Thymus (tissue), 11 donors: ENCODE measurements at regions not wholly inside any gene's neighbourhood (a gene's known extent, or its start where the extent isn't known, plus 50 kb on each side); places are given as distances from the start of the nearest gene placed in this dataset.

Source experiments
- DNase-seq, 9 donors: peaks; one replicate each; pipeline ENCODE4 v3.0.0-alpha.2; 2013; ENCODE audit warnings: low spot score in 9 of 9, low read depth in 6 of 9, missing footprints in 1 of 9
- H3K27ac ChIP-seq, 2 donors: one replicate each; pipeline ENCODE4 v1.5.1; 2013; ENCODE audit warnings: control low read depth in 1 of 2, low read depth in 1 of 2, low read length in 1 of 2, mild to moderate bottlenecking in 1 of 2, moderate library complexity in 1 of 2
- H3K27me3 ChIP-seq, 2 donors: one replicate each; pipeline ENCODE4 v1.5.1; 2013; ENCODE audit warnings: low read length in 1 of 2; ENCODE audit not compliant: control insufficient read depth in 2 of 2, insufficient read depth in 1 of 2
- H3K36me3 ChIP-seq, 2 donors: one replicate each; pipeline ENCODE4 v1.5.1; 2013; ENCODE audit warnings: low read length in 1 of 2, mild to moderate bottlenecking in 1 of 2, moderate library complexity in 1 of 2; ENCODE audit not compliant: control insufficient read depth in 2 of 2, insufficient read depth in 2 of 2
- H3K4me1 ChIP-seq, 2 donors: one replicate each; pipeline ENCODE4 v1.5.1; 2013; ENCODE audit warnings: low read length in 2 of 2; ENCODE audit not compliant: control insufficient read depth in 2 of 2, insufficient read depth in 2 of 2
- H3K4me3 ChIP-seq, 2 donors: one replicate each; pipeline ENCODE4 v1.5.1; 2013; ENCODE audit warnings: low read length in 2 of 2, control low read depth in 1 of 2, mild to moderate bottlenecking in 1 of 2
- H3K9me3 ChIP-seq, 2 donors: one replicate each; pipeline ENCODE4 v1.5.1; 2013; ENCODE audit warnings: low read length in 1 of 2, mild to moderate bottlenecking in 1 of 2; ENCODE audit not compliant: control insufficient read depth in 2 of 2, insufficient read depth in 1 of 2
- WGBS: extraction: QIAGEN DNeasy Blood & Tissue Kit; methylation state at CpG from one replicate; pipeline ENCODE4 v1.1.7; 2013; 5-methylcytosine and 5-hydroxymethylcytosine counted together
- donor health status: healthy.

GRCh38 chr5:8660133-8660893, 791.4 kb downstream of the MTRR start:
- no peak for DNase-seq
- no peak overlapping the region for H3K27ac ChIP-seq
- 92% methylated on average over 4 of the region's 4 CpGs for WGBS

DNA sequence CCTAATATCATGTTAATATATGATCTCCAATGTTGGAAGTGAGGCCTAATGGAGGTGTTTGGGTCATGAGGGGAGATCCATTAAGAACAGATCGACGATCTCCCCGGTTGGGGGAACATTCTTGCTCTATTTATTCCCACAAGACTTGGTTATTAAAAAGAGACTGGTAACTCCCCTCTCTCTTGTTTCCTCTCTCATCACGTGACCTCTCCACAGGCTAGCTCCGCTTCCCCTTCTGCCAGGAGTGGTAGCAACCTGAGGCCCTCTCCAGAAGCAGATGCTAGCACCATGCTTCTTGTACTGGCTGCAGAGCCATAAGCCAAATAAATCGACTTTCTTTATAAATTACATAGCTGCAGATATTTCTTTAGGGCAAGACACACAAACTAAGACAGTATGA, 794.4 kb downstream of the MTRR start:
- Histone ChIP-seq H3K27me3 (no peaks in the 10 kb centered on the region), H3K27ac (no peak overlapping the region), H3K4me1 (no peaks in the 10 kb centered on the region), H3K36me3 (no peaks in the 10 kb centered on the region), H3K9me3 (no peaks in the 10 kb centered on the region), H3K4me3 (no peak overlapping the region)
- no peak for DNase-seq
- 91% methylated on average over 6 of the region's 6 CpGs for WGBS

More at GRCh38 chr5:8660133-8660893, 791.4 kb downstream of the MTRR start:
- Histone ChIP-seq H3K9me3 (no peaks in the 10 kb centered on the region), H3K4me1 (no peaks in the 10 kb centered on the region), H3K36me3 (no peaks in the 10 kb centered on the region), H3K4me3 (no peak overlapping the region), H3K27me3 (no peaks in the 10 kb centered on the region)

GRCh38 chr5:8675182-8675581, 806.2 kb downstream of the MTRR start:
- Histone ChIP-seq H3K36me3 (no peaks in the 10 kb centered on the region), H3K27ac (no peak overlapping the region), H3K27me3 (no peaks in the 10 kb centered on the region), H3K9me3 (no peaks in the 10 kb centered on the region), H3K4me3 (no peak overlapping the region), H3K4me1 (no peaks in the 10 kb centered on the region)
- no peak for DNase-seq
- 92% methylated on average over 2 of the region's 2 CpGs for WGBS

- Histone ChIP-seq H3K27ac (no peak overlapping the region), H3K36me3 (no peaks in the 10 kb centered on the region), H3K4me1 (no peaks in the 10 kb centered on the region), H3K4me3 (no peak overlapping the region), H3K27me3 (no peaks in the 10 kb centered on the region), H3K9me3 (no peaks in the 10 kb centered on the region)
- 75% methylated on average over 3 of the region's 3 CpGs for WGBS
- DNase-seq, result no peak
Measured at GRCh38 chr5:8676695-8677094, 807.7 kb downstream of the MTRR start.

- WGBS, result 94% methylated on average over 3 of the region's 3 CpGs
- Histone ChIP-seq H3K36me3 (no peaks in the 10 kb centered on the region), H3K9me3 (no peaks in the 10 kb centered on the region)
Measured at GRCh38 chr5:8682381-8682780, 813.4 kb downstream of the MTRR start.

GRCh38 chr5:8683496-8683895, 814.5 kb downstream of the MTRR start:
- 50% methylated on average over 2 of the region's 2 CpGs for WGBS
- Histone ChIP-seq H3K9me3 (no peaks in the 10 kb centered on the region), H3K4me1 (no peaks in the 10 kb centered on the region)

More at GRCh38 chr5:8682381-8682780, 813.4 kb downstream of the MTRR start:
- Histone ChIP-seq H3K4me1 (no peaks in the 10 kb centered on the region), H3K27me3 (no peaks in the 10 kb centered on the region), H3K4me3 (no peak overlapping the region), H3K27ac (no peak overlapping the region)
- DNase-seq, result no peak

DNA sequence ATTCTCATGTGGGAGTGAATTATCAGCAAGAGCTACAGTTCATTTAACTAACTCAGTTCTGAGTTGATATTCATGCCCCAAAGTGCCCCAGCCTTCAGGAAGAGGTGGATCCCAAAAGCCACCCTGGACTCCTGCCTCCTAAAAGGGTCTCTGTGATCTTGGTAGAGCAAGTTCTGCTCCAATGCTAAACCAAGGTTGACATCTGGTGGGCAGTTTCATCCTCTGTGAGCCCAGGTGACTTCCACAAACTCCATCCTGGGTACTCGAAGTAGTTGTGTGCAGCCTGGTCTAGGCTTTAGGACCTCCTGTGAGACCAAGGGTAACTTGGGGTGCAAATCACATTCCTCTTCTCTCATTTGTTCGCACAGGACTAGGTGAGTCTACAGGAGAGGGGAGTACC, 816.8 kb downstream of the MTRR start:
- Histone ChIP-seq H3K4me3 (no peak overlapping the region), H3K36me3 (no peaks in the 10 kb centered on the region), H3K27ac (no peak overlapping the region), H3K4me1 (no peaks in the 10 kb centered on the region), H3K9me3 (no peaks in the 10 kb centered on the region), H3K27me3 (no peaks in the 10 kb centered on the region)
- 89% methylated on average over 2 of the region's 2 CpGs for WGBS
- no peak for DNase-seq

More at GRCh38 chr5:8683496-8683895, 814.5 kb downstream of the MTRR start:
- Histone ChIP-seq H3K27me3 (no peaks in the 10 kb centered on the region), H3K4me3 (no peak overlapping the region), H3K36me3 (no peaks in the 10 kb centered on the region), H3K27ac (no peak overlapping the region)
- DNase-seq, result no peak

DNA sequence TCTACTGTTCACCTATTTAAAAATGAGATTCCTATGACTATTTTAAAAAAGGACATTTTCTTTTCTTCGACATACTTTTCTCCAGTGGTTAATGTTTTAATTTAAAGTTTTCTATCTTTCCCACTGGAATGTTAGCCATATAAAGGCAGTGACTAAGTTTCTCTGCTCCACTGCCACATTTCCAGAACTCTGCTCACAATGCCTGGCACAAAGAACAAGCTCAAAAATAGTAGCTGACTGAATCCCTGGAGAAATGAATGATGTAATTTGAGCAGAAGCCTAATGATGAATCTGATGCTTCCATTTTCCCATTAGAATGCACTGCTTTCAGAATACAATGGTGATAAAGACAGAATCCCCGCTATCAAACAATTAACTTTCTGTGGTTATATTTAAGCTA, 817.8 kb downstream of the MTRR start:
- no peak overlapping the region for H3K4me3 ChIP-seq
- 94% methylated on average over 2 of the region's 2 CpGs for WGBS
- DNase-seq, result no peak
- no peaks in the 10 kb centered on the region for H3K9me3 ChIP-seq
- H3K36me3 ChIP-seq, result no peaks in the 10 kb centered on the region
- no peaks in the 10 kb centered on the region for H3K27me3 ChIP-seq
- H3K27ac ChIP-seq, result no peak overlapping the region
- H3K4me1 ChIP-seq, result no peaks in the 10 kb centered on the region

- H3K9me3 ChIP-seq, result no peaks in the 10 kb centered on the region
- H3K27me3 ChIP-seq, result no peaks in the 10 kb centered on the region
- no peak overlapping the region for H3K27ac ChIP-seq
- 95% methylated on average over 3 of the region's 3 CpGs for WGBS
- H3K36me3 ChIP-seq, result no peaks in the 10 kb centered on the region
- no peak overlapping the region for H3K4me3 ChIP-seq
- no peaks in the 10 kb centered on the region for H3K4me1 ChIP-seq
- no peak for DNase-seq
Measured at GRCh38 chr5:8689773-8690172, 820.8 kb downstream of the MTRR start.
